GM23338 (cell line): ENCODE measurements at regions not wholly inside any gene's neighbourhood (a gene's known extent, or its start where the extent isn't known, plus 50 kb on each side); places are given as distances from the start of the nearest gene placed in this dataset.

Experiments
- ATAC-seq: fragments of 200-7000 bp; cut with Tn5 transposase; 3 replicates; pipeline ENCODE4 v1.9.1; 2020
- DNase-seq: peaks from one replicate; pipeline ENCODE4 v3.0.0-alpha.2; 2015; ENCODE audit warnings: low spot score
- H2AFZ ChIP-seq: fragments of 200-600 bp; sonication (generic); 2 replicates; pipeline ENCODE4 v1.8.0; 2016; ENCODE audit warnings: antibody characterized with exemption, mild to moderate bottlenecking, moderate library complexity
- H3F3A ChIP-seq: fragments of 200-600 bp; sonication (generic); replicated peaks from 2 replicates; pipeline ENCODE4 v1.8.0; 2017; ENCODE audit warnings: antibody characterized with exemption, mixed run types, low read depth
- H3K27ac ChIP-seq: fragments of 200-600 bp; sonication (generic); 2 replicates; pipeline ENCODE4 v1.6.1; 2016; ENCODE audit warnings: low read depth
- H3K27me3 ChIP-seq: fragments of 200-600 bp; sonication (generic); 2 replicates; pipeline ENCODE4 v1.8.0; 2016; ENCODE audit warnings: mild to moderate bottlenecking, mixed run types, moderate library complexity; ENCODE audit not compliant: insufficient read depth
- H3K36me3 ChIP-seq: fragments of 200-600 bp; sonication (generic); 2 replicates; pipeline ENCODE4 v1.8.0; 2016; ENCODE audit warnings: mild to moderate bottlenecking; ENCODE audit not compliant: insufficient read depth
- H3K4me1 ChIP-seq: fragments of 200-600 bp; sonication (generic); 2 replicates; pipeline ENCODE4 v1.8.0; 2016; ENCODE audit warnings: mild to moderate bottlenecking, moderate library complexity; ENCODE audit not compliant: insufficient read depth
- H3K4me2 ChIP-seq: fragments of 200-600 bp; sonication (generic); 2 replicates; pipeline ENCODE4 v1.7.1; 2017; ENCODE audit warnings: mixed run types
- H3K4me3 ChIP-seq: fragments of 200-600 bp; sonication (generic); 2 replicates; pipeline ENCODE4 v1.6.1; 2016; ENCODE audit warnings: mixed run types
- H3K79me2 ChIP-seq: fragments of 200-600 bp; sonication (generic); replicated peaks from 2 replicates; pipeline ENCODE4 v1.8.0; 2017; ENCODE audit warnings: mild to moderate bottlenecking; ENCODE audit not compliant: insufficient read depth
- H3K9me2 ChIP-seq: fragments of 200-600 bp; sonication (generic); 2 replicates; pipeline ENCODE4 v1.8.0; 2017; ENCODE audit not compliant: insufficient read depth
- H4K20me1 ChIP-seq: fragments of 200-600 bp; sonication (generic); replicated peaks from 2 replicates; pipeline ENCODE4 v1.8.0; 2017; ENCODE audit warnings: mild to moderate bottlenecking; ENCODE audit not compliant: insufficient read depth
- H3K27ac Mint-ChIP-seq: 2 replicates; pipeline ENCODE4 v1.8.0; 2020; ENCODE audit warnings: inconsistent platforms, mild to moderate bottlenecking, moderate library complexity, mixed read lengths
- H3K27me3 Mint-ChIP-seq: 3 replicates; pipeline ENCODE4 v1.8.0; 2022; ENCODE audit warnings: low read depth, mild to moderate bottlenecking, moderate library complexity, mixed read lengths, inconsistent platforms; ENCODE audit not compliant: insufficient read depth, poor library complexity
- H3K36me3 Mint-ChIP-seq: 3 replicates; pipeline ENCODE4 v1.8.0; 2021; ENCODE audit warnings: low read depth, mild to moderate bottlenecking, inconsistent platforms, moderate library complexity, mixed read lengths
- H3K4me1 Mint-ChIP-seq: 3 replicates; pipeline ENCODE4 v1.8.0; 2020; ENCODE audit warnings: mild to moderate bottlenecking, inconsistent platforms, mixed read lengths
- H3K4me3 Mint-ChIP-seq: 3 replicates; pipeline ENCODE4 v1.8.0; 2021; ENCODE audit warnings: moderate library complexity, mild to moderate bottlenecking, inconsistent platforms, mixed read lengths
- H3K9me3 Mint-ChIP-seq: 3 replicates; pipeline ENCODE4 v1.8.0; 2020; ENCODE audit warnings: moderate library complexity, mild to moderate bottlenecking, inconsistent platforms, mixed read lengths
- CREB1 ChIP-seq: fragments of 250-450 bp; sonication (Bioruptor Pico); IDR thresholded peaks from 2 replicates; pipeline ENCODE4 v1.5.0; 2020; ENCODE audit warnings: low read depth, mild to moderate bottlenecking, moderate library complexity
- EZH2 ChIP-seq: fragments of 200-600 bp; sonication (generic); IDR thresholded peaks from one replicate; pipeline ENCODE4 v1.8.0; 2017; ENCODE audit warnings: antibody characterized with exemption, mild to moderate bottlenecking, low read depth; ENCODE audit not compliant: unreplicated experiment
- EZH2phosphoT487 ChIP-seq: fragments of 200-600 bp; sonication (generic); IDR thresholded peaks from one replicate; pipeline ENCODE4 v1.8.1; 2018; ENCODE audit warnings: antibody characterized with exemption; ENCODE audit not compliant: unreplicated experiment
- JUNB ChIP-seq: IDR thresholded peaks from one replicate; pipeline ENCODE4 v1.6.1; 2016; ENCODE audit warnings: antibody characterized with exemption; ENCODE audit not compliant: unreplicated experiment
- NANOG ChIP-seq: IDR thresholded peaks from 2 replicates; pipeline ENCODE4 v1.6.1; 2016; ENCODE audit warnings: antibody characterized with exemption, borderline replicate concordance
- POLR2AphosphoS5 ChIP-seq: IDR thresholded peaks from 2 replicates; pipeline ENCODE4 v1.6.1; 2016; ENCODE audit warnings: antibody characterized with exemption, low read depth
- STAT1 ChIP-seq: IDR thresholded peaks from one replicate; pipeline ENCODE4 v1.6.1; 2016; ENCODE audit warnings: antibody characterized with exemption; ENCODE audit not compliant: unreplicated experiment
- ZNF114 ChIP-seq: fragments of 250-450 bp; sonication (Bioruptor Pico); IDR thresholded peaks from 2 replicates; pipeline ENCODE4 v1.5.0; 2020; ENCODE audit warnings: mild to moderate bottlenecking, moderate library complexity
- ZNF331 ChIP-seq: fragments of 250-450 bp; sonication (Bioruptor Pico); IDR thresholded peaks from 2 replicates; pipeline ENCODE4 v1.5.0; 2020; ENCODE audit warnings: low read depth, mild to moderate bottlenecking, moderate library complexity
- TF ChIP-seq, protein P1 (sequence below): IDR thresholded peaks from one replicate; pipeline ENCODE4 v1.6.1; 2018; ENCODE audit warnings: antibody characterized with exemption; ENCODE audit not compliant: unreplicated experiment
- TF ChIP-seq, protein P2 (sequence below), 2 experiments: fragments of 200-600 bp in 1 of 2; sonication (generic) in 1 of 2; conservative IDR thresholded peaks; 2 replicates each; pipeline versions ENCODE4 v1.5.1 to v1.6.1; 2016 to 2017; ENCODE audit warnings: antibody characterized with exemption in 2 of 2, low read depth in 2 of 2, mild to moderate bottlenecking in 2 of 2, moderate library complexity in 1 of 2
- TF ChIP-seq, protein P3 (sequence below): IDR thresholded peaks from 2 replicates; pipeline ENCODE4 v1.6.1; 2016; ENCODE audit warnings: antibody characterized with exemption
- TF ChIP-seq, protein P4 (sequence below): fragments of 250-450 bp; sonication (Bioruptor Pico); IDR thresholded peaks from 2 replicates; pipeline ENCODE4 v1.5.0; 2020; ENCODE audit warnings: mild to moderate bottlenecking, moderate library complexity

DNA sequence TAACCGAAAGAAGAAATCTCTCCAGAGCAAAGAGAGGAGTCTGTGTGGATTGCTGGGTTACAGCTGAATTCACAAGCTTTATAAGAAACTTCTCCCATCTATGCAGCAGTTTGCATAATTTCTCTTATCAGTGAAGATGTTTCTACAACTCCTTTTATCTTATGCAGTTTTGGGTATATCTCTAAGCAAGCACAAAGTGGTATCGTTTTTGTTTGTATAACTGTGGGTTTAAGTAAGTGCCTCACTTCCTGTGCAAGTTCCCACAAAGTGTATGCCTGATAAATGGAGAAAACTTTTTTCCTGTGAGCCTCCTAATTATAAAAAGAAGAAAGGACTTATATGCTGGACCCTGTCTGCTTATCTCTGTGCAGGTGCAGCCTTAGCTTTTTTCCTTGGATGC lies 205.6 kb downstream of the RPS4Y2 start:
- TF ChIP-seq, protein P1, sequence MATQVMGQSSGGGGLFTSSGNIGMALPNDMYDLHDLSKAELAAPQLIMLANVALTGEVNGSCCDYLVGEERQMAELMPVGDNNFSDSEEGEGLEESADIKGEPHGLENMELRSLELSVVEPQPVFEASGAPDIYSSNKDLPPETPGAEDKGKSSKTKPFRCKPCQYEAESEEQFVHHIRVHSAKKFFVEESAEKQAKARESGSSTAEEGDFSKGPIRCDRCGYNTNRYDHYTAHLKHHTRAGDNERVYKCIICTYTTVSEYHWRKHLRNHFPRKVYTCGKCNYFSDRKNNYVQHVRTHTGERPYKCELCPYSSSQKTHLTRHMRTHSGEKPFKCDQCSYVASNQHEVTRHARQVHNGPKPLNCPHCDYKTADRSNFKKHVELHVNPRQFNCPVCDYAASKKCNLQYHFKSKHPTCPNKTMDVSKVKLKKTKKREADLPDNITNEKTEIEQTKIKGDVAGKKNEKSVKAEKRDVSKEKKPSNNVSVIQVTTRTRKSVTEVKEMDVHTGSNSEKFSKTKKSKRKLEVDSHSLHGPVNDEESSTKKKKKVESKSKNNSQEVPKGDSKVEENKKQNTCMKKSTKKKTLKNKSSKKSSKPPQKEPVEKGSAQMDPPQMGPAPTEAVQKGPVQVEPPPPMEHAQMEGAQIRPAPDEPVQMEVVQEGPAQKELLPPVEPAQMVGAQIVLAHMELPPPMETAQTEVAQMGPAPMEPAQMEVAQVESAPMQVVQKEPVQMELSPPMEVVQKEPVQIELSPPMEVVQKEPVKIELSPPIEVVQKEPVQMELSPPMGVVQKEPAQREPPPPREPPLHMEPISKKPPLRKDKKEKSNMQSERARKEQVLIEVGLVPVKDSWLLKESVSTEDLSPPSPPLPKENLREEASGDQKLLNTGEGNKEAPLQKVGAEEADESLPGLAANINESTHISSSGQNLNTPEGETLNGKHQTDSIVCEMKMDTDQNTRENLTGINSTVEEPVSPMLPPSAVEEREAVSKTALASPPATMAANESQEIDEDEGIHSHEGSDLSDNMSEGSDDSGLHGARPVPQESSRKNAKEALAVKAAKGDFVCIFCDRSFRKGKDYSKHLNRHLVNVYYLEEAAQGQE, result no peak
- TF ChIP-seq, protein P2, sequence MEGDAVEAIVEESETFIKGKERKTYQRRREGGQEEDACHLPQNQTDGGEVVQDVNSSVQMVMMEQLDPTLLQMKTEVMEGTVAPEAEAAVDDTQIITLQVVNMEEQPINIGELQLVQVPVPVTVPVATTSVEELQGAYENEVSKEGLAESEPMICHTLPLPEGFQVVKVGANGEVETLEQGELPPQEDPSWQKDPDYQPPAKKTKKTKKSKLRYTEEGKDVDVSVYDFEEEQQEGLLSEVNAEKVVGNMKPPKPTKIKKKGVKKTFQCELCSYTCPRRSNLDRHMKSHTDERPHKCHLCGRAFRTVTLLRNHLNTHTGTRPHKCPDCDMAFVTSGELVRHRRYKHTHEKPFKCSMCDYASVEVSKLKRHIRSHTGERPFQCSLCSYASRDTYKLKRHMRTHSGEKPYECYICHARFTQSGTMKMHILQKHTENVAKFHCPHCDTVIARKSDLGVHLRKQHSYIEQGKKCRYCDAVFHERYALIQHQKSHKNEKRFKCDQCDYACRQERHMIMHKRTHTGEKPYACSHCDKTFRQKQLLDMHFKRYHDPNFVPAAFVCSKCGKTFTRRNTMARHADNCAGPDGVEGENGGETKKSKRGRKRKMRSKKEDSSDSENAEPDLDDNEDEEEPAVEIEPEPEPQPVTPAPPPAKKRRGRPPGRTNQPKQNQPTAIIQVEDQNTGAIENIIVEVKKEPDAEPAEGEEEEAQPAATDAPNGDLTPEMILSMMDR (conservative IDR thresholded peaks at IDR 0.05; ENCODE audit: low read depth in 2 of 2), result no peak
- TF ChIP-seq EZH2 (no peak), ZNF114 (CRISPR knock-in tag) (no peak), EZH2phosphoT487 (no peak), CREB1 (CRISPR knock-in tag) (no peak), NANOG (no peak), POLR2AphosphoS5 (no peak), ZNF331 (CRISPR knock-in tag) (no peak), STAT1 (no peak), JUNB (no peak)
- TF ChIP-seq, protein P3, sequence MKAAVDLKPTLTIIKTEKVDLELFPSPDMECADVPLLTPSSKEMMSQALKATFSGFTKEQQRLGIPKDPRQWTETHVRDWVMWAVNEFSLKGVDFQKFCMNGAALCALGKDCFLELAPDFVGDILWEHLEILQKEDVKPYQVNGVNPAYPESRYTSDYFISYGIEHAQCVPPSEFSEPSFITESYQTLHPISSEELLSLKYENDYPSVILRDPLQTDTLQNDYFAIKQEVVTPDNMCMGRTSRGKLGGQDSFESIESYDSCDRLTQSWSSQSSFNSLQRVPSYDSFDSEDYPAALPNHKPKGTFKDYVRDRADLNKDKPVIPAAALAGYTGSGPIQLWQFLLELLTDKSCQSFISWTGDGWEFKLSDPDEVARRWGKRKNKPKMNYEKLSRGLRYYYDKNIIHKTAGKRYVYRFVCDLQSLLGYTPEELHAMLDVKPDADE, result no peak
- TF ChIP-seq, protein P4, sequence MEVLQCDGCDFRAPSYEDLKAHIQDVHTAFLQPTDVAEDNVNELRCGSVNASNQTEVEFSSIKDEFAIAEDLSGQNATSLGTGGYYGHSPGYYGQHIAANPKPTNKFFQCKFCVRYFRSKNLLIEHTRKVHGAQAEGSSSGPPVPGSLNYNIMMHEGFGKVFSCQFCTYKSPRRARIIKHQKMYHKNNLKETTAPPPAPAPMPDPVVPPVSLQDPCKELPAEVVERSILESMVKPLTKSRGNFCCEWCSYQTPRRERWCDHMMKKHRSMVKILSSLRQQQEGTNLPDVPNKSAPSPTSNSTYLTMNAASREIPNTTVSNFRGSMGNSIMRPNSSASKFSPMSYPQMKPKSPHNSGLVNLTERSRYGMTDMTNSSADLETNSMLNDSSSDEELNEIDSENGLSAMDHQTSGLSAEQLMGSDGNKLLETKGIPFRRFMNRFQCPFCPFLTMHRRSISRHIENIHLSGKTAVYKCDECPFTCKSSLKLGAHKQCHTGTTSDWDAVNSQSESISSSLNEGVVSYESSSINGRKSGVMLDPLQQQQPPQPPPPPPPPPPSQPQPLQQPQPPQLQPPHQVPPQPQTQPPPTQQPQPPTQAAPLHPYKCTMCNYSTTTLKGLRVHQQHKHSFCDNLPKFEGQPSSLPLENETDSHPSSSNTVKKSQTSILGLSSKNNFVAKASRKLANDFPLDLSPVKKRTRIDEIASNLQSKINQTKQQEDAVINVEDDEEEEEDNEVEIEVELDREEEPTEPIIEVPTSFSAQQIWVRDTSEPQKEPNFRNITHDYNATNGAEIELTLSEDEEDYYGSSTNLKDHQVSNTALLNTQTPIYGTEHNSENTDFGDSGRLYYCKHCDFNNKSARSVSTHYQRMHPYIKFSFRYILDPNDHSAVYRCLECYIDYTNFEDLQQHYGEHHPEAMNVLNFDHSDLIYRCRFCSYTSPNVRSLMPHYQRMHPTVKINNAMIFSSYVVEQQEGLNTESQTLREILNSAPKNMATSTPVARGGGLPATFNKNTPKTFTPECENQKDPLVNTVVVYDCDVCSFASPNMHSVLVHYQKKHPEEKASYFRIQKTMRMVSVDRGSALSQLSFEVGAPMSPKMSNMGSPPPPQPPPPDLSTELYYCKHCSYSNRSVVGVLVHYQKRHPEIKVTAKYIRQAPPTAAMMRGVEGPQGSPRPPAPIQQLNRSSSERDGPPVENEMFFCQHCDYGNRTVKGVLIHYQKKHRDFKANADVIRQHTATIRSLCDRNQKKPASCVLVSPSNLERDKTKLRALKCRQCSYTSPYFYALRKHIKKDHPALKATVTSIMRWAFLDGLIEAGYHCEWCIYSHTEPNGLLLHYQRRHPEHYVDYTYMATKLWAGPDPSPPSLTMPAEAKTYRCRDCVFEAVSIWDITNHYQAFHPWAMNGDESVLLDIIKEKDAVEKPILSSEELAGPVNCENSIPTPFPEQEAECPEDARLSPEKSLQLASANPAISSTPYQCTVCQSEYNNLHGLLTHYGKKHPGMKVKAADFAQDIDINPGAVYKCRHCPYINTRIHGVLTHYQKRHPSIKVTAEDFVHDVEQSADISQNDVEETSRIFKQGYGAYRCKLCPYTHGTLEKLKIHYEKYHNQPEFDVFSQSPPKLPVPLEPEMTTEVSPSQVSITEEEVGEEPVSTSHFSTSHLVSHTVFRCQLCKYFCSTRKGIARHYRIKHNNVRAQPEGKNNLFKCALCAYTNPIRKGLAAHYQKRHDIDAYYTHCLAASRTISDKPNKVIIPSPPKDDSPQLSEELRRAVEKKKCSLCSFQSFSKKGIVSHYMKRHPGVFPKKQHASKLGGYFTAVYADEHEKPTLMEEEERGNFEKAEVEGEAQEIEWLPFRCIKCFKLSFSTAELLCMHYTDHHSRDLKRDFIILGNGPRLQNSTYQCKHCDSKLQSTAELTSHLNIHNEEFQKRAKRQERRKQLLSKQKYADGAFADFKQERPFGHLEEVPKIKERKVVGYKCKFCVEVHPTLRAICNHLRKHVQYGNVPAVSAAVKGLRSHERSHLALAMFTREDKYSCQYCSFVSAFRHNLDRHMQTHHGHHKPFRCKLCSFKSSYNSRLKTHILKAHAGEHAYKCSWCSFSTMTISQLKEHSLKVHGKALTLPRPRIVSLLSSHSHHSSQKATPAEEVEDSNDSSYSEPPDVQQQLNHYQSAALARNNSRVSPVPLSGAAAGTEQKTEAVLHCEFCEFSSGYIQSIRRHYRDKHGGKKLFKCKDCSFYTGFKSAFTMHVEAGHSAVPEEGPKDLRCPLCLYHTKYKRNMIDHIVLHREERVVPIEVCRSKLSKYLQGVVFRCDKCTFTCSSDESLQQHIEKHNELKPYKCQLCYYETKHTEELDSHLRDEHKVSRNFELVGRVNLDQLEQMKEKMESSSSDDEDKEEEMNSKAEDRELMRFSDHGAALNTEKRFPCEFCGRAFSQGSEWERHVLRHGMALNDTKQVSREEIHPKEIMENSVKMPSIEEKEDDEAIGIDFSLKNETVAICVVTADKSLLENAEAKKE (CRISPR knock-in tag), result no peak
- ATAC-seq, result no peak
- Histone ChIP-seq H3K36me3 (no peaks in the 10 kb centered on the region), H3K4me3 (no peak overlapping the region), H3K9me2 (no peaks in the 10 kb centered on the region), H3K79me2 (no peaks in the 10 kb centered on the region), H3F3A (no peaks in the 10 kb centered on the region), H3K4me2 (no peak overlapping the region), H3K27ac (no peak overlapping the region), H4K20me1 (no peaks in the 10 kb centered on the region), H3K27me3 (no peaks in the 10 kb centered on the region), H2AFZ (no peak overlapping the region), H3K4me1 (no peaks in the 10 kb centered on the region)
- Mint-ChIP-seq H3K9me3 (peaks cover 70% of the 10 kb centered on the region), H3K4me1 (no peaks in the 10 kb centered on the region), H3K4me3 (no peak overlapping the region), H3K27me3 (no peaks in the 10 kb centered on the region), H3K27ac (no peak overlapping the region), H3K36me3 (no peaks in the 10 kb centered on the region; the same call in 1 of the 3 replicates)
- no peak for DNase-seq
